ENCODE measurements at regions not wholly inside any gene's neighbourhood (a gene's known extent, or its start where the extent isn't known, plus 50 kb on each side); places are given as distances from the start of the nearest gene placed in this dataset.
A peak's percentile ranks its signal among the peaks of the same experiment; 100 is the strongest.

- FAIRE-seq, result no peak
- intact Hi-C loops (cut with DNase I), result no loop called here
- DNase-seq, result no peak
- peaks cover 9% of the 10 kb centered on the region for H3K27me3 ChIP-seq (ENCODE audit: control insufficient read depth, insufficient read depth, low read length)
- no peaks in the 10 kb centered on the region for H3K36me3 ChIP-seq (ENCODE audit: control insufficient read depth in 2 of 3, insufficient read depth in 3 of 3, low read length in 3 of 3)
- no peaks in the 10 kb centered on the region for H3K4me1 ChIP-seq (ENCODE audit: control insufficient read depth in 2 of 3, insufficient read depth in 2 of 3, low read depth in 1 of 3, low read length in 3 of 3)
- no peaks in the 10 kb centered on the region for H3K9me3 ChIP-seq (ENCODE audit: control insufficient read depth in 2 of 3, insufficient read depth in 1 of 3, low read length in 3 of 3)
- H3K9ac ChIP-seq (ENCODE audit: low read length in 3 of 3), result no peak overlapping the region
- no peak overlapping the region for H3K27ac ChIP-seq (ENCODE audit: low read depth in 2 of 2, low read length in 2 of 2)
- TF ChIP-seq CTCF (IDR thresholded peaks at IDR 0.05; ENCODE audit: borderline replicate concordance, extremely low read depth, insufficient read depth), result no peak
- H3K4me3 ChIP-seq (ENCODE audit: low read length in 3 of 3), result peak overlapping the region in 1 of 3 donors; percentile 5
Observed at GRCh38 chr22:27298742-27299141, 502.8 kb downstream of the MN1 start.

GRCh38 chr22:27299181-27300085, 502.1 kb downstream of the MN1 start:
- no peak for TF ChIP-seq CTCF (IDR thresholded peaks at IDR 0.05; ENCODE audit: borderline replicate concordance, extremely low read depth, insufficient read depth)
- Histone ChIP-seq H3K27ac (ENCODE audit: low read depth in 2 of 2, low read length in 2 of 2) (no peak overlapping the region), H3K27me3 (ENCODE audit: control insufficient read depth, insufficient read depth, low read length) (peaks cover 9% of the 10 kb centered on the region), H3K9me3 (ENCODE audit: control insufficient read depth in 2 of 3, insufficient read depth in 1 of 3, low read length in 3 of 3) (no peaks in the 10 kb centered on the region), H3K4me1 (ENCODE audit: control insufficient read depth in 2 of 3, insufficient read depth in 2 of 3, low read depth in 1 of 3, low read length in 3 of 3) (no peaks in the 10 kb centered on the region), H3K36me3 (ENCODE audit: control insufficient read depth in 2 of 3, insufficient read depth in 3 of 3, low read length in 3 of 3) (no peaks in the 10 kb centered on the region), H3K4me3 (ENCODE audit: low read length in 3 of 3) (peak overlapping the region in 1 of 3 donors; percentile 5), H3K9ac (ENCODE audit: low read length in 3 of 3) (no peak overlapping the region)
- DNase-seq, result peak in 3 of 5 donors; percentile 50 to 79 (median 61)
- intact Hi-C loops (cut with DNase I), result no loop called here
- FAIRE-seq, result no peak

GRCh38 chr22:27300536-27301285, 500.8 kb downstream of the MN1 start:
- Histone ChIP-seq H3K36me3 (ENCODE audit: control insufficient read depth in 2 of 3, insufficient read depth in 3 of 3, low read length in 3 of 3) (no peaks in the 10 kb centered on the region), H3K9me3 (ENCODE audit: control insufficient read depth in 2 of 3, insufficient read depth in 1 of 3, low read length in 3 of 3) (no peaks in the 10 kb centered on the region), H3K27me3 (ENCODE audit: control insufficient read depth, insufficient read depth, low read length) (peaks cover 9% of the 10 kb centered on the region), H3K4me3 (ENCODE audit: low read length in 3 of 3) (no peak overlapping the region), H3K27ac (ENCODE audit: low read depth in 2 of 2, low read length in 2 of 2) (no peak overlapping the region), H3K4me1 (ENCODE audit: control insufficient read depth in 2 of 3, insufficient read depth in 2 of 3, low read depth in 1 of 3, low read length in 3 of 3) (no peaks in the 10 kb centered on the region), H3K9ac (ENCODE audit: low read length in 3 of 3) (no peak overlapping the region)
- FAIRE-seq, result no peak
- no peak for TF ChIP-seq CTCF (IDR thresholded peaks at IDR 0.05; ENCODE audit: borderline replicate concordance, extremely low read depth, insufficient read depth)
- intact Hi-C loops (cut with DNase I), result no loop called here
- no peak for DNase-seq

Measured in kidney (tissue), 13 donors.